OCI-LY7 (cell line): ENCODE measurements at regions not wholly inside any gene's neighbourhood (a gene's known extent, or its start where the extent isn't known, plus 50 kb on each side); places are given as distances from the start of the nearest gene placed in this dataset.

Experiments used
- CTCF ChIP-seq: fragments of 200-600 bp; sonication (generic); conservative IDR thresholded peaks from 2 replicates; pipeline ENCODE4 v1.5.1; 2014; ENCODE audit warnings: mild to moderate bottlenecking, antibody characterized with exemption, low read length, moderate library complexity, mixed read lengths
- EZH2phosphoT487 ChIP-seq: fragments of 200-600 bp; sonication (generic); IDR thresholded peaks from 2 replicates; pipeline ENCODE4 v1.6.1; 2018; ENCODE audit warnings: low read depth, borderline replicate concordance, mild to moderate bottlenecking, mixed run types, antibody characterized with exemption, low read length, moderate library complexity, mixed read lengths

- TF ChIP-seq CTCF (no peak), EZH2phosphoT487 (no peak)
Observed at GRCh38 chr2:236840857-236841256, 244.8 kb upstream of the COPS8 start.
